GM12865 (cell line): ENCODE measurements at regions not wholly inside any gene's neighbourhood (a gene's known extent, or its start where the extent isn't known, plus 50 kb on each side); places are given as distances from the start of the nearest gene placed in this dataset.
A peak's percentile ranks its signal among the peaks of the same experiment; 100 is the strongest.

Experiments used
- DNase-seq: peaks from one replicate; pipeline ENCODE4 v3.0.0; 2010; ENCODE audit warnings: low read depth
- H3K4me3 ChIP-seq: 2 replicates; pipeline ENCODE4 v1.5.1; 2011; ENCODE audit warnings: mild to moderate bottlenecking, low read depth, low read length, control low read depth
- TF ChIP-seq, protein P1 (sequence below): IDR thresholded peaks from 2 replicates; pipeline ENCODE4 v1.5.1; 2011; ENCODE audit warnings: low read length, control low read depth, low read depth, inconsistent platforms; ENCODE audit not compliant: insufficient read depth; ENCODE audit errors: missing control alignments

DNA sequence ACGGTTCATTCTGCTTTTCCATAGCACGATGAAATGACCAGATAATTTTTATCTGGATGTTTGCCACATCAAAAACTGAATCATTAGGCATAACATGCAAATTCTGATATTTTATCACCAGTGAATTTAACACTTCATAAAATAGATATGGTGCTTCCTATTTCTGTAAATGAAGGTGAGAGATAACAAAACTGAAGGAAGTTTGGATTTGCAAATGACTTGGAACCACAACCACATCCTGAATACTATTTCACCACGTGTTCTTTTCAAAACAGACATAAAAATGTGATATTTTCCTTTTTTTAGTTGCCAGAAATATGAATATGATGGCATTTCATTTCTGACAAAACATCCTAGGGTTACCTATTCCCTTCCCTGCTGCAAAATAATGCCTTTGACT, 146.1 kb downstream of the EDN1 start:
- peak; percentile 8 for DNase-seq
- TF ChIP-seq, protein P1, sequence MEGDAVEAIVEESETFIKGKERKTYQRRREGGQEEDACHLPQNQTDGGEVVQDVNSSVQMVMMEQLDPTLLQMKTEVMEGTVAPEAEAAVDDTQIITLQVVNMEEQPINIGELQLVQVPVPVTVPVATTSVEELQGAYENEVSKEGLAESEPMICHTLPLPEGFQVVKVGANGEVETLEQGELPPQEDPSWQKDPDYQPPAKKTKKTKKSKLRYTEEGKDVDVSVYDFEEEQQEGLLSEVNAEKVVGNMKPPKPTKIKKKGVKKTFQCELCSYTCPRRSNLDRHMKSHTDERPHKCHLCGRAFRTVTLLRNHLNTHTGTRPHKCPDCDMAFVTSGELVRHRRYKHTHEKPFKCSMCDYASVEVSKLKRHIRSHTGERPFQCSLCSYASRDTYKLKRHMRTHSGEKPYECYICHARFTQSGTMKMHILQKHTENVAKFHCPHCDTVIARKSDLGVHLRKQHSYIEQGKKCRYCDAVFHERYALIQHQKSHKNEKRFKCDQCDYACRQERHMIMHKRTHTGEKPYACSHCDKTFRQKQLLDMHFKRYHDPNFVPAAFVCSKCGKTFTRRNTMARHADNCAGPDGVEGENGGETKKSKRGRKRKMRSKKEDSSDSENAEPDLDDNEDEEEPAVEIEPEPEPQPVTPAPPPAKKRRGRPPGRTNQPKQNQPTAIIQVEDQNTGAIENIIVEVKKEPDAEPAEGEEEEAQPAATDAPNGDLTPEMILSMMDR: no peak
- no peak overlapping the region for H3K4me3 ChIP-seq

GRCh38 chr6:12436683-12437082, 146.5 kb downstream of the EDN1 start:
- no peak for DNase-seq
- TF ChIP-seq, protein P1: no peak
- no peak overlapping the region for H3K4me3 ChIP-seq

- TF ChIP-seq, protein P1: no peak
- DNase-seq: no peak
Observed at GRCh38 chr6:12439296-12439695, 149.1 kb downstream of the EDN1 start.

GRCh38 chr6:12440981-12441380, 150.8 kb downstream of the EDN1 start:
- TF ChIP-seq, protein P1: no peak
- peak; percentile 9 for DNase-seq
- no peak overlapping the region for H3K4me3 ChIP-seq

More at GRCh38 chr6:12439296-12439695, 149.1 kb downstream of the EDN1 start:
- H3K4me3 ChIP-seq: no peak overlapping the region

DNA sequence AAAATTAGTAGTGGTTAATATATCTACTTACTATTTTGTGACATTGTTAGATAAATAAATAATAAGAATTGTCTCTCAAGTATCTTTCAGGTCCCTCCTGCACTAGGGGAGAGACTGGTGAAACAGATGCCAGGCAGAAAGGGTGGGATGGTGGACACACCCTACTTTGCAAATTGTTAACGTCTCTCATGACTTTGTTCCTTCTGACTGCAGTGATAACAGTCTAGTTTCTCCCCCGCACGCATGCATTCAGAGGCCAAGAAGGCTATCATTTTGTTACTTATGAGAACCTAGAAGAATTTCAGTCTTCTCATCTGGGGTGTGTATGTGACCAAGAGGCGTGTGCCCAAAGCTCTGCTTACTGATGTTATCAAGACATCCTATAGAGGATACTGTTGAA, 152.3 kb downstream of the EDN1 start:
- DNase-seq: no peak
- TF ChIP-seq, protein P1: no peak
- no peak overlapping the region for H3K4me3 ChIP-seq

DNA sequence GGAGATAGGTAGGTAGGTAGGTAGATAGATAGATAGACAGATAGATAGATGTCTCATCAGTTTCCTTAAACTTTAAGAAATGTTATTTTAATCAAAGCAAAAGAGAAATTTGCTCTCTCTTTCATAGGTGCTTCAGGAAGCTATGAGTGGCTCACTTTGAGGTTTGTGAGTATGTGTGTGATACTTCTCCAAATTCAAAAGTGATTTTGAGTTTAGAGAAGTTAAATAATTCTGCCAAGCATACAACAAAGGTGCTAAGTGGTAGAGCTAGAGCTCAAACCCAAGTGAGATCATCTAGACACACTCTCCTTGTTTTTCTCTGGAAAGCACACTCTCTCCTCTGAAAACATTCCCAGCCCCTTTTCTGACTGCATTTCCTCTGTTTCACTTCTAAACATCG, 156.2 kb downstream of the EDN1 start:
- TF ChIP-seq, protein P1: no peak
- DNase-seq: no peak
- no peak overlapping the region for H3K4me3 ChIP-seq

DNA sequence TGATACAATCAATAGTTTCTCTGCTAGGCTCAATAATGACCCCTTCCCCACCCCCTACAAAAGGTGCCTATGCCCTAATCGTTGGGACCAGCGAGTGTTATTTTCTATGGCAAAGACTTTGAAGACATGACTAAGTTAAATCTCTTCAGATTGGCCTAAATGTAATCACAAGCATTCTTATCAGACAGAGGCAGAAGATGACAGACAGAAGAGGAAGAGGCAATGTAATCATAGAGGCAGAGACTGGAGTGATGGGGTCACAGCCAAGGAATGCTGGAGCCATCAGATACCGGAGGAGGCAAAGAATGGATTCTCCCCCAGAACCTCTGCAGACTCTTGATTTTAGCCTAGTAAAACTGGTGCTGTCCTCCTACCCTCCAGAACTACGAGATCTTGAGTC, 159.3 kb downstream of the EDN1 start:
- TF ChIP-seq, protein P1: no peak
- no peak for DNase-seq
- no peak overlapping the region for H3K4me3 ChIP-seq
